K562 (cell line): ENCODE measurements at regions not wholly inside any gene's neighbourhood (a gene's known extent, or its start where the extent isn't known, plus 50 kb on each side); places are given as distances from the start of the nearest gene placed in this dataset.

Experiments used
- ATAC-seq: fragments of 200-7000 bp; cut with Tn5 transposase; 3 replicates; pipeline ENCODE4 v1.9.1; 2020; ENCODE audit warnings: moderate library complexity
- BruUV-seq: library from RNA; stranded (reverse); fragments of 400-500 nt; replicated peaks from 2 replicates; lab custom pipeline; 2021; lab: Mats Ljungman, UMichigan
- CTCF ChIA-PET: fragments of 300-600 bp; formaldehyde crosslinking; extraction: SDS; loops from one replicate; lab custom pipeline; 2021; ENCODE audit warnings: low intra/inter-chr PET ratio; lab: Yijun Ruan, JAX
- POLR2A ChIA-PET: fragments of 300-600, 350-650 bp; sonication (Branson Sonifier 250); formaldehyde crosslinking; extraction: SDS; loops from one replicate; lab custom pipeline; 2021; ENCODE audit warnings: antibody characterized with exemption, inconsistent platforms; lab: Yijun Ruan, JAX
- DNase-seq, 4 experiments: peaks; one replicate each; pipeline versions ENCODE4 v3.0.0 to v3.0.0-alpha.2; 2011 to 2018; ENCODE audit warnings: low spot score in 3 of 4, mixed read lengths in 3 of 4; ENCODE audit errors: extremely low read depth in 1 of 4
- FAIRE-seq: peaks from 2 replicates; lab custom pipeline; 2011; peaks lifted over from hg19 to GRCh38; lab: Jason Lieb, UNC
- H2AFZ ChIP-seq: 2 replicates; pipeline ENCODE4 v1.6.0; 2011; ENCODE audit warnings: low read depth, low read length, control low read depth, inconsistent platforms
- H3K27ac ChIP-seq: fragments of 200-600 bp; 3 replicates; pipeline ENCODE4 v1.8.0; 2011; ENCODE audit warnings: low read depth, mild to moderate bottlenecking, control low read depth, inconsistent platforms, low read length, moderate library complexity, mixed read lengths; ENCODE audit errors: extremely low read depth
- H3K27me3 ChIP-seq, 2 experiments: fragments of 300-600 bp in 1 of 2; 2 replicates in 1 of 2; 3 replicates in 1 of 2; pipeline versions ENCODE4 v1.6.0 to v1.8.0; 2011; ENCODE audit warnings: inconsistent platforms in 2 of 2, low read length in 2 of 2, mild to moderate bottlenecking in 1 of 2, mixed read lengths in 1 of 2, moderate library complexity in 1 of 2; ENCODE audit not compliant: control insufficient read depth in 2 of 2, insufficient read depth in 2 of 2
- H3K36me3 ChIP-seq: fragments of 300-600 bp; 3 replicates; pipeline ENCODE4 v1.8.0; 2011; ENCODE audit warnings: mild to moderate bottlenecking, low read length, inconsistent platforms; ENCODE audit not compliant: control insufficient read depth, insufficient read depth
- H3K4me1 ChIP-seq, 2 experiments: fragments of 200-600 bp in 1 of 2; replicated peaks in 1 of 2; 2 replicates in 1 of 2; 3 replicates in 1 of 2; pipeline versions ENCODE4 v1.5.1 to v1.8.0; 2011; ENCODE audit warnings: inconsistent platforms in 2 of 2, low read length in 2 of 2, mild to moderate bottlenecking in 1 of 2, mixed read lengths in 1 of 2, moderate library complexity in 1 of 2; ENCODE audit not compliant: control insufficient read depth in 2 of 2, insufficient read depth in 2 of 2
- H3K4me2 ChIP-seq: 2 replicates; pipeline ENCODE4 v1.6.1; 2011; ENCODE audit warnings: low read length, control low read depth, inconsistent platforms, mixed read lengths; ENCODE audit not compliant: insufficient read depth
- H3K4me3 ChIP-seq: fragments of 200-600 bp; sonication (generic), shearing (Covaris generic); 2 replicates; pipeline ENCODE4 v1.5.1; 2016; ENCODE audit warnings: control low read depth, inconsistent platforms
- H3K79me2 ChIP-seq: fragments of 200-600 bp; 3 replicates; pipeline ENCODE4 v1.8.0; 2011; ENCODE audit warnings: low read length, inconsistent platforms; ENCODE audit not compliant: control insufficient read depth, insufficient read depth
- H3K9ac ChIP-seq, 2 experiments: 2 replicates each; pipeline versions ENCODE4 v1.6.0 to v1.6.1; 2011; ENCODE audit warnings: low read depth in 2 of 2, low read length in 2 of 2, control low read depth in 1 of 2, inconsistent platforms in 1 of 2, mild to moderate bottlenecking in 1 of 2, mixed read lengths in 1 of 2; ENCODE audit not compliant: insufficient read depth in 1 of 2
- H3K9me1 ChIP-seq: one replicate; pipeline ENCODE4 v1.6.0; 2011; ENCODE audit warnings: inconsistent platforms, mild to moderate bottlenecking, low read length, moderate library complexity; ENCODE audit not compliant: control insufficient read depth, insufficient read depth
- H3K9me3 ChIP-seq: replicated peaks from 2 replicates; pipeline ENCODE4 v1.5.1; 2011; ENCODE audit warnings: low read depth, low read length, inconsistent platforms; ENCODE audit not compliant: control insufficient read depth, insufficient read depth
- H4K20me1 ChIP-seq: replicated peaks from 2 replicates; pipeline ENCODE4 v1.6.1; 2011; ENCODE audit warnings: low read length, inconsistent platforms, mixed read lengths; ENCODE audit not compliant: control insufficient read depth, insufficient read depth
- DPF2 ChIP-seq: fragments of 450-650 bp; IDR thresholded peaks from 2 replicates; pipeline ENCODE4 v1.6.1; 2016
- FOXK2 ChIP-seq, 2 experiments: fragments of 450-650 bp; IDR thresholded peaks in 1 of 2; conservative IDR thresholded peaks in 1 of 2; 2 replicates each; pipeline ENCODE4 v1.6.1; 2016; ENCODE audit warnings: low read depth in 2 of 2, mild to moderate bottlenecking in 1 of 2
- KLF6 ChIP-seq: fragments of 250-450 bp; sonication (Bioruptor Pico); IDR thresholded peaks from 2 replicates; pipeline ENCODE4 v1.4.0; 2020; ENCODE audit warnings: mild to moderate bottlenecking, moderate library complexity, borderline replicate concordance
- NELFE ChIP-seq: IDR thresholded peaks from 2 replicates; pipeline ENCODE4 v1.6.1; 2011; ENCODE audit warnings: mild to moderate bottlenecking; ENCODE audit not compliant: insufficient read depth, insufficient read length
- NUFIP1 ChIP-seq: fragments of 450-650 bp; IDR thresholded peaks from 2 replicates; pipeline ENCODE4 v1.6.1; 2018; ENCODE audit not compliant: partially characterized antibody
- POLR2AphosphoS5 ChIP-seq: IDR thresholded peaks from 2 replicates; pipeline ENCODE4 v1.6.1; 2011; ENCODE audit warnings: mild to moderate bottlenecking, low read depth, low read length, moderate library complexity; ENCODE audit not compliant: control insufficient read depth, insufficient read depth
- POU5F1 ChIP-seq: fragments of 150-350 bp; IDR thresholded peaks from 2 replicates; pipeline ENCODE4 v1.6.1; 2014; ENCODE audit warnings: borderline replicate concordance, low read length, low read depth, mild to moderate bottlenecking; ENCODE audit not compliant: partially characterized antibody
- PRPF4 ChIP-seq: fragments of 200-400 bp; formaldehyde crosslinking; IDR thresholded peaks from one replicate; pipeline ENCODE4 v1.6.1; 2017; ENCODE audit warnings: low read length, low read depth, mild to moderate bottlenecking; ENCODE audit not compliant: insufficient read depth, poor library complexity, severe bottlenecking
- RBM14 ChIP-seq: fragments of 200-400 bp; formaldehyde crosslinking; IDR thresholded peaks from 2 replicates; pipeline ENCODE4 v1.6.1; 2018; ENCODE audit warnings: low read depth, mild to moderate bottlenecking, low read length, moderate library complexity, borderline replicate concordance; ENCODE audit not compliant: insufficient read depth
- SMAD3 ChIP-seq: fragments of 450-650 bp; formaldehyde crosslinking; conservative IDR thresholded peaks from 2 replicates; pipeline ENCODE4 v1.4.0; 2020; ENCODE audit warnings: mild to moderate bottlenecking
- STAT6 ChIP-seq: sonication (generic); formaldehyde crosslinking; IDR thresholded peaks from 2 replicates; pipeline ENCODE4 v1.8.1; 2023; ENCODE audit warnings: mild to moderate bottlenecking, missing genetic modification reagents
- TAF15 ChIP-seq: fragments of 200-400 bp; formaldehyde crosslinking; IDR thresholded peaks from 2 replicates; pipeline ENCODE4 v1.6.1; 2017; ENCODE audit warnings: mild to moderate bottlenecking, low read depth, low read length, moderate library complexity
- WHSC1 ChIP-seq: IDR thresholded peaks from one replicate; pipeline ENCODE4 v1.6.1; 2012; ENCODE audit warnings: low read length, control low read depth, inconsistent platforms
- ZNF165 ChIP-seq: fragments of 250-450 bp; sonication (Bioruptor Pico); IDR thresholded peaks from 2 replicates; pipeline ENCODE4 v1.4.0; 2020; ENCODE audit warnings: borderline replicate concordance
- ZNF449 ChIP-seq: fragments of 250-450 bp; sonication (Bioruptor Pico); IDR thresholded peaks from 2 replicates; pipeline ENCODE4 v1.8.0; 2022; ENCODE audit warnings: moderate library complexity, mild to moderate bottlenecking, inconsistent platforms
- WGBS: fragments of 100-300 bp; shearing (Covaris generic); methylation state at CpG from one replicate; pipeline ENCODE4 v1.1.6; 2016; ENCODE audit warnings: low coverage, mixed read lengths; ENCODE audit not compliant: insufficient coverage; ENCODE audit errors: missing lambda C conversion rate; 5-methylcytosine and 5-hydroxymethylcytosine counted together
- in situ Hi-C: fragments of 300-500 bp; cut with MboI; formaldehyde crosslinking; loops from 4 replicates; pipeline ENCODE4 v1.15.0; 2018; ENCODE audit warnings: inconsistent platforms, mixed read lengths
- intact Hi-C: fragments of 100-400 bp; cut with micrococcal nuclease; formaldehyde crosslinking; loops from 2 replicates; pipeline ENCODE4 v1.14.2; 2022
- TF ChIP-seq, protein P1 (sequence below): fragments of 450-650 bp; IDR thresholded peaks from 2 replicates; pipeline ENCODE4 v1.6.1; 2016; ENCODE audit warnings: antibody characterized with exemption

DNA sequence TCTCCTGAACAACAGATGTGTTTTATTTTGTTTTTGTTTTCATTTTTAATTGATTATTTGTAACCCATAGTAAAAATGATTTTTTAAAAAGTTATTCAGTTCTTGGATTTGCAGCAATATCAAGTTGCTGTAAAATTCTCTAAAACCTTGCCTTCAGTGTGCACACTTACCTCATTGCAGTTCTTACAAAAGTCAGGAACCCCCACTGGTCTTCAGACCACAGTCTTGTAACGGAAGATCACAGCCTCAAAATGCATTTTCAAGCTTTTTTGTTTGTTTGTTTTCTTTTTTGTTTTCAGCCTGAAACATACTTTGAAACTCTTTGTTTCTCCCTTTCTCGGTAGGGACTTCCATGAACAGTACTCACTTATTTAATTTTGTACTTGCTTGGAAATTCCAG, 1012.8 kb upstream of the GYPC start:
- no peak overlapping the region for H2AFZ ChIP-seq
- no peaks in the 10 kb centered on the region for H3K27me3 ChIP-seq
- H3K9me3 ChIP-seq: no peaks in the 10 kb centered on the region
- FAIRE-seq (no peak), DNase-seq (no peak), ATAC-seq (no peak)
- BruUV-seq: no TSS peak
- H3K4me1 ChIP-seq: no peaks in the 10 kb centered on the region
- H3K9me1 ChIP-seq: no peaks in the 10 kb centered on the region
- no peak overlapping the region for H3K9ac ChIP-seq
- in situ Hi-C loops (no loop called here), intact Hi-C loops (no loop called here)
- ChIA-PET POLR2A (no interaction called here), CTCF (no interaction called here)
- no peaks in the 10 kb centered on the region for H3K36me3 ChIP-seq
- H3K79me2 ChIP-seq: no peaks in the 10 kb centered on the region
- TF ChIP-seq DPF2 (no peak), FOXK2 (conservative IDR thresholded peaks at IDR 0.05 in 1 of 2, IDR thresholded peaks at IDR 0.05 in 1 of 2; ENCODE audit: low read depth in 2 of 2) (no peak), RBM14 (no peak), POU5F1 (no peak), NUFIP1 (no peak), NELFE (no peak), WHSC1 (no peak), STAT6 (CRISPR knock-in tag) (no peak), SMAD3 (no peak), ZNF165 (CRISPR knock-in tag) (no peak), ZNF449 (CRISPR knock-in tag) (no peak), TAF15 (no peak), POLR2AphosphoS5 (no peak), PRPF4 (no peak), KLF6 (CRISPR knock-in tag) (no peak)
- TF ChIP-seq, protein P1, sequence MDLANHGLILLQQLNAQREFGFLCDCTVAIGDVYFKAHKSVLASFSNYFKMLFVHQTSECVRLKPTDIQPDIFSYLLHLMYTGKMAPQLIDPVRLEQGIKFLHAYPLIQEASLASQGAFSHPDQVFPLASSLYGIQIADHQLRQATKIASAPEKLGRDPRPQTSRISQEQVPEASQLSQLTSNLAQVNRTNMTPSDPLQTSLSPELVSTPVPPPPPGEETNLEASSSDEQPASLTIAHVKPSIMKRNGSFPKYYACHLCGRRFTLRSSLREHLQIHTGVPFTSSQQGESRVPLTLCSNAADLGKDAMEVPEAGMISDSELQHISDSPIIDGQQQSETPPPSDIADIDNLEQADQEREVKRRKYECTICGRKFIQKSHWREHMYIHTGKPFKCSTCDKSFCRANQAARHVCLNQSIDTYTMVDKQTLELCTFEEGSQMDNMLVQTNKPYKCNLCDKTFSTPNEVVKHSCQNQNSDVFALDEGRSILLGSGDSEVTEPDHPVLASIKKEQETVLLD: no peak
- H3K27ac ChIP-seq: no peak overlapping the region
- H3K4me2 ChIP-seq: no peak overlapping the region
- 0% methylated on average over 2 of the region's 2 CpGs for WGBS
- no peak overlapping the region for H3K4me3 ChIP-seq
- H4K20me1 ChIP-seq: no peaks in the 10 kb centered on the region
